Lower leg skin (tissue), 4 donors: ENCODE measurements at regions not wholly inside any gene's neighbourhood (a gene's known extent, or its start where the extent isn't known, plus 50 kb on each side); places are given as distances from the start of the nearest gene placed in this dataset.

ENCODE experiments used
- DNase-seq, 2 donors: peaks; one replicate each; pipeline ENCODE4 v3.0.0-alpha.2; 2019; ENCODE audit warnings: low spot score in 2 of 2
- H3K4me3 ChIP-seq: fragments of 200-600 bp; sonication (generic); 2 replicates; pipeline ENCODE4 v1.5.1; 2017; ENCODE audit warnings: mild to moderate bottlenecking, low read depth; ENCODE audit not compliant: poor library complexity, severe bottlenecking
- CTCF ChIP-seq, 3 donors: fragments of 450-650 bp; IDR thresholded peaks; one replicate each; pipeline ENCODE4 v1.5.1; 2016; ENCODE audit warnings: antibody characterized with exemption in 3 of 3, mild to moderate bottlenecking in 3 of 3, moderate library complexity in 2 of 3
- POLR2A ChIP-seq, 2 donors: fragments of 450-650 bp; IDR thresholded peaks; one replicate each; pipeline ENCODE4 v1.6.1; 2016 to 2017; ENCODE audit warnings: antibody characterized with exemption in 2 of 2, mild to moderate bottlenecking in 1 of 2, moderate library complexity in 1 of 2
- WGBS, 2 donors: methylation state at CpG; one replicate each; pipeline ENCODE4 v1.1.5; 2018; 5-methylcytosine and 5-hydroxymethylcytosine counted together
- intact Hi-C: fragments of 100-400 bp; cut with DNase I; formaldehyde crosslinking; loops from one replicate; pipeline ENCODE4 v1.15.0; 2023; ENCODE audit warnings: low total_unique reads

GRCh38 chr10:71029411-71029892 is 141.1 kb upstream of the PCBD1 start:
- no peak for DNase-seq
- H3K4me3 ChIP-seq: no peak overlapping the region
- 77 to 83% methylated on average over 6 to 9 of the region's 9 CpGs for WGBS, 2 donors
- intact Hi-C loops: no loop called here
- TF ChIP-seq POLR2A (IDR thresholded peaks at IDR 0.05) (no peak), CTCF (IDR thresholded peaks at IDR 0.05) (no peak)

GRCh38 chr10:71029907-71030306 is 141.5 kb upstream of the PCBD1 start:
- TF ChIP-seq CTCF (IDR thresholded peaks at IDR 0.05): no peak
- TF ChIP-seq POLR2A (IDR thresholded peaks at IDR 0.05): no peak
- intact Hi-C loops: no loop called here
- DNase-seq: no peak
- WGBS, 2 donors: 74 to 75% methylated on average over 10 of the region's 10 CpGs
- no peak overlapping the region for H3K4me3 ChIP-seq

- intact Hi-C loops: no loop called here
- TF ChIP-seq CTCF (IDR thresholded peaks at IDR 0.05) (no peak), POLR2A (IDR thresholded peaks at IDR 0.05) (no peak)
- DNase-seq: no peak
- WGBS, 2 donors: 74 to 81% methylated on average over 4 of the region's 4 CpGs
- H3K4me3 ChIP-seq: no peak overlapping the region
Observed at GRCh38 chr10:71031026-71031425, 142.7 kb upstream of the PCBD1 start.

- H3K4me3 ChIP-seq: no peak overlapping the region
- TF ChIP-seq POLR2A (IDR thresholded peaks at IDR 0.05) (no peak), CTCF (IDR thresholded peaks at IDR 0.05) (no peak)
- intact Hi-C loops: no loop called here
- WGBS, 2 donors: 47 to 75% methylated on average over 2 of the region's 2 CpGs
- no peak for DNase-seq
Observed at GRCh38 chr10:71031603-71032002, 143.2 kb upstream of the PCBD1 start.

GRCh38 chr10:71032887-71033286 is 144.5 kb upstream of the PCBD1 start:
- intact Hi-C loops: no loop called here
- WGBS, 2 donors: 93 to 97% methylated on average over 5 of the region's 5 CpGs
- DNase-seq: no peak
- TF ChIP-seq POLR2A (IDR thresholded peaks at IDR 0.05) (no peak), CTCF (IDR thresholded peaks at IDR 0.05) (no peak)
- no peak overlapping the region for H3K4me3 ChIP-seq

GRCh38 chr10:71033396-71033980 is 145.1 kb upstream of the PCBD1 start:
- intact Hi-C loops: no loop called here
- TF ChIP-seq POLR2A (IDR thresholded peaks at IDR 0.05): no peak
- TF ChIP-seq CTCF (IDR thresholded peaks at IDR 0.05): no peak
- WGBS, 2 donors: 86 to 88% methylated on average over 16 of the region's 16 CpGs
- H3K4me3 ChIP-seq: no peak overlapping the region
- DNase-seq: no peak
